Hepatocyte (in vitro differentiated cells): ENCODE measurements at regions not wholly inside any gene's neighbourhood (a gene's known extent, or its start where the extent isn't known, plus 50 kb on each side); places are given as distances from the start of the nearest gene placed in this dataset.

ENCODE experiments used
- EZH2phosphoT487 ChIP-seq: fragments of 200-600 bp; sonication (generic); IDR thresholded peaks from one replicate; pipeline ENCODE4 v1.6.1; 2018; ENCODE audit warnings: antibody characterized with exemption, mild to moderate bottlenecking, low read depth, moderate library complexity; ENCODE audit not compliant: unreplicated experiment, severe bottlenecking
- TF ChIP-seq, protein P1 (sequence below): fragments of 200-600 bp; sonication (generic); IDR thresholded peaks from 2 replicates; pipeline ENCODE4 v1.5.1; 2016; ENCODE audit warnings: antibody characterized with exemption, mild to moderate bottlenecking; ENCODE audit not compliant: poor library complexity

DNA sequence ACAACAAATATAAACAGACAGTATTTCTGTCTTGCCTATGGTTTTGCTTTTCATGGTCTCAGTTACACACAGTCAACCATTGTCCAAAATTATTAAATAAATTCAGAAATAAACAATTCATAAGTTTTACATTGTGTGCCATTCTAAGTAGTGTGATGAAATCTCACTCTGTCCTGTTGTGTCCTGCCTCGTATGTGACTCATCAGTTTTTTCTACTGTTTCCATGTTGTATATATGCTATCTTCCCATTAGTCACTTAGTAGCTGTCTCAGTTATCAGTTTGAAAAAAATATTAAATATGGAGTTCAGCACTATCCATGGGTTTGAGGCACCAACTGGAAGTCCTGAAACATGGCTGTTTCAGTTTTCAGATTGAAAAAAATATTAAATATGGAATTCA is 282.4 kb upstream of the GRM7 start:
- no peak for TF ChIP-seq EZH2phosphoT487
- TF ChIP-seq, protein P1, sequence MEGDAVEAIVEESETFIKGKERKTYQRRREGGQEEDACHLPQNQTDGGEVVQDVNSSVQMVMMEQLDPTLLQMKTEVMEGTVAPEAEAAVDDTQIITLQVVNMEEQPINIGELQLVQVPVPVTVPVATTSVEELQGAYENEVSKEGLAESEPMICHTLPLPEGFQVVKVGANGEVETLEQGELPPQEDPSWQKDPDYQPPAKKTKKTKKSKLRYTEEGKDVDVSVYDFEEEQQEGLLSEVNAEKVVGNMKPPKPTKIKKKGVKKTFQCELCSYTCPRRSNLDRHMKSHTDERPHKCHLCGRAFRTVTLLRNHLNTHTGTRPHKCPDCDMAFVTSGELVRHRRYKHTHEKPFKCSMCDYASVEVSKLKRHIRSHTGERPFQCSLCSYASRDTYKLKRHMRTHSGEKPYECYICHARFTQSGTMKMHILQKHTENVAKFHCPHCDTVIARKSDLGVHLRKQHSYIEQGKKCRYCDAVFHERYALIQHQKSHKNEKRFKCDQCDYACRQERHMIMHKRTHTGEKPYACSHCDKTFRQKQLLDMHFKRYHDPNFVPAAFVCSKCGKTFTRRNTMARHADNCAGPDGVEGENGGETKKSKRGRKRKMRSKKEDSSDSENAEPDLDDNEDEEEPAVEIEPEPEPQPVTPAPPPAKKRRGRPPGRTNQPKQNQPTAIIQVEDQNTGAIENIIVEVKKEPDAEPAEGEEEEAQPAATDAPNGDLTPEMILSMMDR: no peak
